OCI-LY1 (cell line): ENCODE measurements at regions not wholly inside any gene's neighbourhood (a gene's known extent, or its start where the extent isn't known, plus 50 kb on each side); places are given as distances from the start of the nearest gene placed in this dataset.

Source experiments
- H2AFZ ChIP-seq: fragments of 200-600 bp; sonication (generic), shearing (Covaris generic); 2 replicates; pipeline ENCODE4 v1.6.0; 2014; ENCODE audit warnings: antibody characterized with exemption, mild to moderate bottlenecking, low read length
- H3F3A ChIP-seq: fragments of 200-600 bp; sonication (generic), shearing (Covaris generic); 2 replicates; pipeline ENCODE4 v1.6.0; 2014; ENCODE audit warnings: mild to moderate bottlenecking, antibody characterized with exemption, low read length, moderate library complexity; ENCODE audit not compliant: insufficient read depth
- H3K27ac ChIP-seq: fragments of 200-600 bp; sonication (generic); 2 replicates; pipeline ENCODE4 v1.5.1; 2014; ENCODE audit warnings: low read length, mixed run types, mild to moderate bottlenecking, low read depth; ENCODE audit not compliant: poor library complexity, severe bottlenecking
- H3K27me3 ChIP-seq: fragments of 200-600 bp; sonication (generic); 2 replicates; pipeline ENCODE4 v1.6.0; 2014; ENCODE audit warnings: antibody characterized with exemption, mild to moderate bottlenecking, low read length, moderate library complexity; ENCODE audit not compliant: insufficient read depth
- H3K36me3 ChIP-seq: fragments of 200-600 bp; sonication (generic); 2 replicates; pipeline ENCODE4 v1.6.1; 2014; ENCODE audit warnings: mild to moderate bottlenecking, antibody characterized with exemption, low read length, moderate library complexity, mixed read lengths; ENCODE audit not compliant: insufficient read depth
- H3K4me1 ChIP-seq: fragments of 200-600 bp; sonication (generic); 2 replicates; pipeline ENCODE4 v1.5.1; 2014; ENCODE audit warnings: mild to moderate bottlenecking, low read length, moderate library complexity; ENCODE audit not compliant: insufficient read depth, severe bottlenecking
- H3K4me2 ChIP-seq: fragments of 200-600 bp; sonication (generic), shearing (Covaris generic); 2 replicates; pipeline ENCODE4 v1.6.1; 2014; ENCODE audit warnings: low read length
- H3K4me3 ChIP-seq: fragments of 200-600 bp; sonication (generic); 2 replicates; pipeline ENCODE4 v1.5.1; 2014; ENCODE audit warnings: low read length, low read depth, mild to moderate bottlenecking, mixed read lengths; ENCODE audit not compliant: poor library complexity, severe bottlenecking
- H3K79me2 ChIP-seq: fragments of 200-600 bp; shearing (Covaris generic); 2 replicates; pipeline ENCODE4 v1.6.1; 2016; ENCODE audit warnings: mixed run types, low read length, mixed read lengths; ENCODE audit not compliant: insufficient read depth
- H3K9ac ChIP-seq: fragments of 200-600 bp; sonication (generic), shearing (Covaris generic); 2 replicates; pipeline ENCODE4 v1.6.1; 2014; ENCODE audit warnings: mild to moderate bottlenecking, low read length, mixed read lengths
- H3K9me2 ChIP-seq: fragments of 200-600 bp; sonication (generic), shearing (Covaris generic); 2 replicates; pipeline ENCODE4 v1.6.1; 2014; ENCODE audit warnings: low read depth, mild to moderate bottlenecking, low read length, mixed read lengths
- H3K9me3 ChIP-seq: fragments of 200-600 bp; shearing (Covaris generic); 2 replicates; pipeline ENCODE4 v1.6.1; 2014; ENCODE audit warnings: low read length, mixed read lengths
- H4K20me1 ChIP-seq: fragments of 200-600 bp; sonication (generic), shearing (Covaris generic); 2 replicates; pipeline ENCODE4 v1.6.0; 2016; ENCODE audit warnings: mild to moderate bottlenecking, low read length; ENCODE audit not compliant: insufficient read depth
- CTCF ChIP-seq: fragments of 200-600 bp; sonication (generic), shearing (Covaris generic); IDR thresholded peaks from 2 replicates; pipeline ENCODE4 v1.5.1; 2017; ENCODE audit warnings: mild to moderate bottlenecking, antibody characterized with exemption, low read length, moderate library complexity, mixed read lengths
- EZH2 ChIP-seq: fragments of 200-600 bp; sonication (generic), shearing (Covaris generic); IDR thresholded peaks from 2 replicates; pipeline ENCODE4 v1.8.0; 2017; ENCODE audit warnings: borderline replicate concordance, mixed run types, mild to moderate bottlenecking, antibody characterized with exemption, low read length, moderate library complexity, mixed read lengths

- no peak for TF ChIP-seq CTCF
- no peak for TF ChIP-seq EZH2
- H3K4me3 ChIP-seq: no peak overlapping the region
- H3K9me2 ChIP-seq: no peaks in the 10 kb centered on the region
- no peak overlapping the region for H3K4me2 ChIP-seq
- peaks cover 24% of the 10 kb centered on the region for H3K9me3 ChIP-seq
- no peaks in the 10 kb centered on the region for H3F3A ChIP-seq
- H4K20me1 ChIP-seq: no peaks in the 10 kb centered on the region
- no peaks in the 10 kb centered on the region for H3K27me3 ChIP-seq
- H3K79me2 ChIP-seq: no peaks in the 10 kb centered on the region
- no peak overlapping the region for H3K27ac ChIP-seq
- H3K4me1 ChIP-seq: peaks cover 4% of the 10 kb centered on the region
- H2AFZ ChIP-seq: no peak overlapping the region
- H3K36me3 ChIP-seq: no peaks in the 10 kb centered on the region
- H3K9ac ChIP-seq: no peak overlapping the region
Observed at GRCh38 chr4:175414602-175415001, 397.5 kb downstream of the GPM6A start.

- Histone ChIP-seq H3K9ac (no peak overlapping the region), H3K4me1 (peaks cover 6% of the 10 kb centered on the region), H3K27me3 (no peaks in the 10 kb centered on the region), H3K36me3 (no peaks in the 10 kb centered on the region), H3K4me3 (no peak overlapping the region), H4K20me1 (no peaks in the 10 kb centered on the region), H3K27ac (no peak overlapping the region), H3K79me2 (no peaks in the 10 kb centered on the region), H3K9me2 (no peaks in the 10 kb centered on the region), H2AFZ (no peak overlapping the region), H3F3A (no peaks in the 10 kb centered on the region; the same call in 1 of the 2 replicates), H3K9me3 (peaks cover 27% of the 10 kb centered on the region), H3K4me2 (no peak overlapping the region)
- no peak for TF ChIP-seq CTCF
- no peak for TF ChIP-seq EZH2
Observed at GRCh38 chr4:175418516-175418915, 393.5 kb downstream of the GPM6A start.

GRCh38 chr4:175419236-175419718 is 392.8 kb downstream of the GPM6A start:
- Histone ChIP-seq H3K9me3 (peaks cover 20% of the 10 kb centered on the region), H3K27me3 (no peaks in the 10 kb centered on the region), H3K4me3 (no peak overlapping the region), H3K9ac (no peak overlapping the region), H3K4me1 (peaks cover 6% of the 10 kb centered on the region), H2AFZ (no peak overlapping the region), H3K4me2 (no peak overlapping the region), H3K79me2 (no peaks in the 10 kb centered on the region), H3K36me3 (no peaks in the 10 kb centered on the region), H4K20me1 (no peaks in the 10 kb centered on the region), H3F3A (no peaks in the 10 kb centered on the region; the same call in 1 of the 2 replicates), H3K27ac (no peak overlapping the region), H3K9me2 (no peaks in the 10 kb centered on the region)
- TF ChIP-seq EZH2 (no peak), CTCF (no peak)
